Dermis blood vessel endothelial cell (primary cell): ENCODE measurements at regions not wholly inside any gene's neighbourhood (a gene's known extent, or its start where the extent isn't known, plus 50 kb on each side); places are given as distances from the start of the nearest gene placed in this dataset.
A peak's percentile ranks its signal among the peaks of the same experiment; 100 is the strongest.
"Not testable (repeated sequence)": the region's sequence is repeated elsewhere in the genome, so short reads cannot be mapped to it uniquely, and the experiment has no call there.

Experiments used
- DNase-seq: peaks from one replicate; pipeline ENCODE4 v3.0.0; 2010

DNA sequence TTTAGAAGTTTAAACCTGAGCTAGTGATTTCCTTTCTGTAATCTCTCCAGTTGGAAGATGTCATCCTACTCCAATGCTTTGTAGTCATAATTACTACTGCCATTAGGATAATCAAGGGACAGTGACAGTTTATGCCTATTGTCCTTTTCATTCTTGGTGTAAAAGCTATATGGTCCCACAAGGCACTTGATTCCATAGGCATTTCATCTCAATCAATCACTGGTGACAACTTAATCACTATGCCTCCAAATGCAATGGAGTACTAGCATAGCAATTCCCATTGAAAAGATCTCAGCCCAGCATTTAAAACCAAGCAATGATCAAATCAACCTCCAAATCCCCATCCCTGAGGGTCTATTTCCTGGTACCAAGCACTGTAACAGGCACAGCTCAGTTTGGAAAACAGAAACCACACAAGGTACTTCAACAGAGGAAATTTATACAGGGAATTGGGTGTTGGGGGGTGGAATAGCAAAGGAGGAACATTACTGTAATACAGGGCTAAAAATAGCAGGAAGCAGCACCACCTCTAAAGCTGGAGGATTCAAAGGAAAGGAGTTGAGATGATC, 51.0 kb downstream of the FHIP2A start:
- DNase-seq: no peak

DNA sequence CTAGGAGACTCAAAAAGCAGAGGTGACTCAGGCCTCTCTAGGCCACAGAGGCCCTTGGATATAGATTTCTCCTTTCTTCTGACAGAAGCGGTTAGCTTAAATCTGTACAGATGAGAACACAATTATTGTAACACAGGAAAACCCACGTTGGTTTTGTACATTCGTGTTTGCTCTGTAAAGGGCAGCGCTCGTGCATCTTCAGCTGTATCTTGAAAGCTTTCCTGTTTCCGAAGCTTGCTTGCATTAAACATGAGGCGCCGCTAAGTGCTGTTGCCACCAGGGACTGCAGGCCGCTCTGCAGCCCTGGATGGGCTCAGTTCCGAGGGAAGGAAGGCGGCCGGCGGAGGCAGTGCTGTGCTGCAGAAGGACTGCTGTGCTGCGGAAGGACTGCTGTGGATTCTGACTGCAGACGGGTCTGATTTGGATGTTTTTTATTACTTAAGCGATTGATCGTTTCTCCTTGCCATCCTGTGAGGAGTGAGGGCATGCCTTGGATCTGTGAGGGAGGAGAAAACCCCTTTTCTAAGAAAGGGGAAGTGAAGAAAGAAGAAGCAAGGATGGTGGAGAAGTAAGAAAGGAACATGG, 53.3 kb downstream of the FHIP2A start:
- peak; percentile 34 for DNase-seq

DNA sequence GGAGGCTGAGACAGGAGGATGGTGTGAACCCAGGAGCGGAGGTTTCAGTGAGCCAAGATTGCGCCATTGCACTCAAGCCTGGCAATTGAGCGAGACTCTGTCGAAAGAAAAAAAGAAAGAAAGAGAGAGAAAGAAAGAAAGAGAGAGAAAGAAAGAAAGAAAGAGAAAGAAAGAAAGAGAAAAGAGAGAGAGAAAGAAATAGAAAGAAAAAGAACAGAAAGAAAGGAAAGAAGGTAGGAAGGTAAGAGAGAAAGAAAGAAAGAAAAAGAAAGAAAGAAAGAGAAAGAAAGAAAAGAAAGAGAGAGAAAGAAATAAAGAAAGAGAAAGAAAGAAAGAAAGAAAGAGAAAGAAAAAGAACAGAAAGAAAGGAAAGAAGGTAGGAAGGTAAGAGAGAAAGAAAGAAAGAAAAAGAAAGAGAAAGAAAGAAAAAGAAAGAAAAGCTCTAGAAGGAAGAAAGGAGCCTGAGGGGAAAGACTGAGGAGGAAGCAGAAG, 54.1 kb downstream of the FHIP2A start:
- DNase-seq: not testable (repeated sequence)

DNA sequence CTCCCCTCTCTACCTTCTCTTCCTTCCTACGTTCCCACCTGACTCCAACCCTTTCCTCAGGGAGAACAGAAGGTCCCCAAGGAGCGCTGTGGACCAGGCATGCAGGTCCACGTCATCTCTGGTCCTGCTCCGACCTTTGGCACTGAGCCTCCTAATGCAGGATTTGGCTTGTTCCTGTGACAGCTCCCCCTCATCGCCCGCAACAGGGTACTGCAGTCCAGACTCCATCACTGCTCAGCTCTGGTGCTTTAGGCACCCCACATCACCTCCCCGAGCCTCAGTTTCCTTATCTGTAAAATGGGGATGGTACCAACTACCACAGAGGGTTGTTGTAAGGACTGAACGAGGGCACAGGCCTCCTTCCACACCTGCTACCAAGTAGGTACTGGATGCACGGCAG, 54.6 kb downstream of the FHIP2A start:
- DNase-seq: peak; percentile 36

DNA sequence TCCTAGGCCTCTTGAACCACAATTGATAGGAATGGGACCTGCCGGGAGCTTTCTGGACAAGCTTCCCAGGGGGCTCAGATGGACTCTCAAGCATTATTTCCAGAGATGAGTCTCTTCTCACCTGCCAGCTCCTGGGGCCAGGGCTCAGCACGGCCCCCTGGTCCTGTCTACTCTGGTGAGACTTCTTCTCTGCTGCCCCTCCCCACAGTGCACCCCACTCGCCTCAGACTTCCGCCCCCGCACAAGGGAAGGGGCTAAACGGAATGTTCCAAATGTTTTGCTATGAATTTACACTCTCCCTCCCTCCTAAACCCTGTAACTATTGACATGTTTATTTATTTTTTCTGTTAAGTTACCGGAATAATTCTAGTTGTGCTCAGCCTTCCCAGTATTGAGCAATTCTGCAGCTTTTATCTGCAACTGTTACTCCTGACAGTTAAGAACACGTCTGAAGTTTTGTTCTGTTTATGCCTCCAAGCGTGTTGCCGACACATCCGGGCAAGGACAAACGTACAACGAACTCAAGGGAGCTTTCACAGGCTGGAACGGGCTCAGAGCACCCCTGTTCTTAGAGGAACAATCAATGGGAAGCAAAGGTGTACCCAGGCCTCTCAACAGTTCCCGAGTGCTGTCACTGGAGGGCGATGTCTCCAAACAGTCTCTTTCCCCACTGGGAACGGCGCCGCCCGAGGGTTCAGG, 55.2 kb downstream of the FHIP2A start:
- peak; percentile 78 for DNase-seq

DNA sequence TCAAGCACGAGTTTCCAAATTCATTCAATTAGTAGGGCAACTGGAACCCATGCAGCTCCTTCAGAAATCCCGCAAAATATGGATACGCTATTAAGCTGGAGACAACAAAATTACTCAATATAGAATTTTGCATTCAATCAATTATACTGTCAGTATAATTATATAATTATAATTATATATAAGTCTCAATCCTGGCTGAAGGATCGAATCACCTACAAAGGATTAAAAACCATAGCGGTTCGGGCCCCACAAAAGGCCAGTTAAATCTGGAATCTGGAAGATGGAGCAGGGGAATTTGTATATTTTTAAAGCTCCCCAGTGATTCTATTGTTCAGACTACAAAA, 55.7 kb downstream of the FHIP2A start:
- DNase-seq: no peak

DNA sequence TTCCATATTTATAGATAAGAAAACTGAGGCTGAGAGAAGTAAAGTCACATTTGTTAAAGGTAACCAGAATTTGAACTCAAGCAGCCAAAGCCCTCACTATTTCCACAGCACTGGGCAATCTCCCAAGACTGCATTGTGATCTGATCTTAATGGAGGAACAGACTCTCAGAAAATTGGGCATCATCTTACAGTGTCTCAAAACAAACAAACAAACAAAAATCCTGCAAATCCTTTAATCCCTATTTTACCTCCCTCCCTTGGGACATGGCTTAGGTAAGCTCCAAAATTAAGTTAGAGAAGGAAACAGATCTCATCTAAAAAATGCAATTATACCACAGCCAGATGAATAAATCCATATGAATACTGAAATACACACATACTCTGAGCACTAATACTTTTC, 57.5 kb downstream of the FHIP2A start:
- no peak for DNase-seq

DNA sequence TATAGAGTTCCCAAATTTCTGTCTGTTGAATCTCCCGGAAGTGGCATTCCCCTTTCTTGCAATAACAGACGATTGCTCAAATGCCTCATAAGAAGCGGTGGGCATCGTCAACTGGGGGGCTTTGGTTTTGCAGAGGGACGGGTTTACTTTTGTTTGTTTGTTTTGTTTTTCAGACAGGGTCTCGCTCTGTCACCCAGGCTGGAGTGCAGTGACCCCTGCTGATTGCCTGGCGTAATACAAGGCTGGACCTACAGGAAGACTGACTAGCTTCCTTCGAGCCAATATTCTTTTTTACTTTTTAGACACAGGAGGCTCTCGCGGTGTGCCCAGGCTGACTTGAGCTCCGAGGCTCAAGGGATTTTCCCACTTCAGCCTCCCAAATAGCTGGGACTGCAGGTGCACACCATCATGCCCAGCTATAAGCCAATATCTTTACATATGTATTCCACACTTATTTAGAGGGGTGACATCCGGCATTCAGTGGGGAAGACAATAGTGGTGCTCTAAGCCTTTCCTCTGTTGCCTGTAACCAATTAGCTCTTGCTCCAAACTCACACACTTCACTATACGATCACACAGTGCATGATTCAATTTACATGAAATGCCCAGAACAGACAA, 58.1 kb downstream of the FHIP2A start:
- peak; percentile 59 for DNase-seq

DNA sequence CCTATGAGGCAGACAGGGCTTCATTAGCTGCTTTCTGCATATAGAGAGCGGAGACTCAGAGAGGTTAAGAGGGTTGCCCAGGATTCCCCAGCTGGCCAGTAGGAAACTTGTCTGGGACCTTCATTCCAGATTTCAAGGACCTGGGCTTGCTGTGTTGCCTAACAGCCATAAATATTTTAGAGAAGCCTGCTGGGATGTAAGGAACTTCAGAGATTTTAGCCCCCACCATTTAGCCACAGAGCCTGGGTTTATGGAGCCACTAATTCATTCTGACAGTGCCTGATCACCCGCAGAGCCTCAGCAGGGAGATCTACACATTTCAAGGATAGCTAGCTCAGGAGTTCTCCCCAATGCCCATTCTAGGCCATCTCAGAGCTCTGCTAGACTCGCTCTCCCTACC, 56.6 kb upstream of the TRUB1 start:
- DNase-seq: no peak

DNA sequence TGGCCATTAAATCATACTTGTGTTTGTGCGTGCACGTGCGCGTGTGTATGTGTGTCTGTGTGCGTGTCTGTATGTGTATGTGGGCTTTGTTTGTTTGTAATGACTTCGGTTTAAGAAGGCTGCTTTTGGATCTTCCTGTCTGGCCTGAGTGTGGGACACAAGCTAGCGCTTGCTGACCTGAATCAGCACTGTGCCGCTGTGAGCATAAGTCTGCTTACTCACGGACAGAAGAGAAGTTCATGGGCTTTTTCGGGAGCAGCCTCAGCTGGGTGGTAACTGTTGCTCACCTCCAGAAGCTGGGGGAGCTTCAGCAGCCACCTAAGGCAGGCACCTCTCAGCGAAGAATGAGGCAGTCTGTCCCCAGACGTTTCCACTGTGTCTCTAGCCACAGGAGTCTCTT, 56.1 kb upstream of the TRUB1 start:
- DNase-seq: no peak

DNA sequence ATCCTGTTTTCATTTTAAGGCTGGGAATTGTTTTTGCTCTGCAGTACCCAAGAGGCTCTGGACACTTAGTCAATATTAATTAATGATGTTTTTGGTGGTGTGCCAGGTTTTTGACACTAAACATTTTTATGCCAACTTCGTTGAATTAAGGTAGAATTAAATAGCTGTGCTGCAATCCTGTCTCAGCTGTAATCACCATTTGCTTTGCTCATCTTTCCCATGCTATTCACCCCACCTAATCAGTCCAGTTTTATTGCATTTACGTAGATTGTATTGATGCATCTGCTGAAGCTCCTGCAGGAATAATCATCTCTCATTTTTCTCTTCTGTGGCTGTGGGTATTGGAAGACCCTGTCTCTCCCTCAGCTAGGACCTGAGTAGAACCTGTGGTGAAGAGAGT, 52.6 kb upstream of the TRUB1 start:
- DNase-seq: no peak
